ENCODE measurements at regions not wholly inside any gene's neighbourhood (a gene's known extent, or its start where the extent isn't known, plus 50 kb on each side); places are given as distances from the start of the nearest gene placed in this dataset.

DNA sequence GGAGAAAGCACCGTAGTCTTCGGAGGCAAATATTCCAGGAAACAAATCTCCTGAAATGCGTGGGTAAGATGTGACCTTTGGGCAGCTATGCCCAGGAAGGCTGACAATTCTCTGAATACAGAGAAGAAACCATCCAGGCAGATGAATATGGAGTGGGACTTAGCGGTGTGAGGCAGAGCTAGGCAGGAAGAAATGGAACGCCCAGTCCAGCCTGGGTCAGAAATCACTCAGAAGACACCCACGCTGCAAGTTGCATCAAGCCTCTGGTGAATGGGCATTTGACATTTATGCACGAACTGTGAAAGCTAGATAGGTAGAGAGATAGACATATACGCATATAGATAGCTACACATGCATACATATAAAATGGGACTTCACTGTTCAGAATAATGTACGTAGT lies 498.5 kb downstream of the QKI start:
- TF ChIP-seq, protein P1, sequence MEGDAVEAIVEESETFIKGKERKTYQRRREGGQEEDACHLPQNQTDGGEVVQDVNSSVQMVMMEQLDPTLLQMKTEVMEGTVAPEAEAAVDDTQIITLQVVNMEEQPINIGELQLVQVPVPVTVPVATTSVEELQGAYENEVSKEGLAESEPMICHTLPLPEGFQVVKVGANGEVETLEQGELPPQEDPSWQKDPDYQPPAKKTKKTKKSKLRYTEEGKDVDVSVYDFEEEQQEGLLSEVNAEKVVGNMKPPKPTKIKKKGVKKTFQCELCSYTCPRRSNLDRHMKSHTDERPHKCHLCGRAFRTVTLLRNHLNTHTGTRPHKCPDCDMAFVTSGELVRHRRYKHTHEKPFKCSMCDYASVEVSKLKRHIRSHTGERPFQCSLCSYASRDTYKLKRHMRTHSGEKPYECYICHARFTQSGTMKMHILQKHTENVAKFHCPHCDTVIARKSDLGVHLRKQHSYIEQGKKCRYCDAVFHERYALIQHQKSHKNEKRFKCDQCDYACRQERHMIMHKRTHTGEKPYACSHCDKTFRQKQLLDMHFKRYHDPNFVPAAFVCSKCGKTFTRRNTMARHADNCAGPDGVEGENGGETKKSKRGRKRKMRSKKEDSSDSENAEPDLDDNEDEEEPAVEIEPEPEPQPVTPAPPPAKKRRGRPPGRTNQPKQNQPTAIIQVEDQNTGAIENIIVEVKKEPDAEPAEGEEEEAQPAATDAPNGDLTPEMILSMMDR (IDR thresholded peaks at IDR 0.05): no peak
- DNase-seq (ENCODE audit: low spot score): no peak
- ATAC-seq (ENCODE audit: low FRiP score): no peak

GRCh38 chr6:163906006-163906710 lies 491.6 kb downstream of the QKI start:
- ATAC-seq (ENCODE audit: low FRiP score): no peak
- DNase-seq (ENCODE audit: low spot score): no peak
- TF ChIP-seq, protein P1 (IDR thresholded peaks at IDR 0.05): no peak

DNA sequence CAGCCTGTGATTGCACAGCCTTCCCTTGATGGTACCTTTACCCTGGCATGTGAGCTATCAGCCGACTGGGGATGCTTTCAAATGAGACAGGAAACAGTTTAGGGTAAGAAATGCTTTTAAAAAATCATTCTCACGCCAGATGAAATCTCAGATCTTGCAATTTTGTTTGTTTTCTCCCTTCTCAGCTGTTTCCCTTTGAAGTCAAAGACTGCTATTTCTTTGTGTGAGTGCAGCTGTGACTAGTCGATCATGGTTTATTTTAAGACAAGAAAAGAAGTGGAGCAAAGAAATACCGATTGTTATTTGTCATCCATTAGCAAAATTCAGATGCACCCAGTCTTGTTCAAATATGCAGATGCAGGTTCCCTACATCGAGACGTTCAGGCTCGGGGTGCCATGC lies 489.7 kb downstream of the QKI start:
- ATAC-seq (ENCODE audit: low FRiP score): no peak
- no peak for DNase-seq (ENCODE audit: low spot score)
- TF ChIP-seq, protein P1 (IDR thresholded peaks at IDR 0.05): no peak

DNA sequence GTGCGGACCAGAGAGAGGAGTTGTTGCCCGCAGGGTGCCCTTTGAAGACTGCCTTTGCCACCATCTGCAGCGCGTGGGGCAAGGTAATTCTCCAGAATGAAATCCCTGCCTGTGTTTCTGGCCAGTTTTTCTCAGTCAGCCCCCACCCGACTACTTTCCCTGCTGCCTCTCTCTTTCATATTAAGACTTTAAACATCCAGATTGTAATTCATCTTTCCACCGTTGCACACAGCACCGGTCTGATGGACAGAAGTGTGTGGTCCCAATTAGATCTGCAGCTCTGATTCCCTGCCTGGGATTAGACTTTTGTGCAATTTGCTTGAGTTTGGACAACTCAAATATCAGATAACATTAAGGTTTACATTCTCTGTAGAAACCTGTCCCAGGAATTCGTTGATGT lies 489.0 kb downstream of the QKI start:
- DNase-seq (ENCODE audit: low spot score) (no peak), ATAC-seq (ENCODE audit: low FRiP score) (no peak)
- TF ChIP-seq, protein P1 (IDR thresholded peaks at IDR 0.05): no peak

GRCh38 chr6:163902993-163903392 lies 488.5 kb downstream of the QKI start:
- DNase-seq (ENCODE audit: low spot score): no peak
- ATAC-seq (ENCODE audit: low FRiP score): no peak
- TF ChIP-seq, protein P1 (IDR thresholded peaks at IDR 0.05): no peak

DNA sequence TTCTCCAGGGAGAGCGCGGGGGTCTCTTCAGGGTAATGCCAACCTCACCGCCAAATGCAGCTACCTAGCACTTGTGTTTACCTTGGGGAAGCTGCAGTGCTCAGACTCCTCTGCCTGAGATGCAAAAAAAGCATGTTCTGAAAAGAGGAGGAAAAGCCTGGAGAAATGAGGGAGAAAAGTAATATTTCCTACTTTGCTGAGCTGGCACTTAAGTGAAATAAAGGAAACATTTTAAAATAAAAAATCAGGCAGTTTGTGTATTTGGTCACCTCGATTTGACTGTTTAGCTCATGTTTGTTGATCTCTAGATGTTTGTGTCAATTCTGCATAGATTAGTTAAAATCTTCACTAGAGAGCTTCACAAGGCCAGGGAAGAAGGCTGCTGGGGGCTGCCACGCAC lies 487.2 kb downstream of the QKI start:
- no peak for DNase-seq (ENCODE audit: low spot score)
- TF ChIP-seq, protein P1 (IDR thresholded peaks at IDR 0.05): no peak
- no peak for ATAC-seq (ENCODE audit: low FRiP score)

DNA sequence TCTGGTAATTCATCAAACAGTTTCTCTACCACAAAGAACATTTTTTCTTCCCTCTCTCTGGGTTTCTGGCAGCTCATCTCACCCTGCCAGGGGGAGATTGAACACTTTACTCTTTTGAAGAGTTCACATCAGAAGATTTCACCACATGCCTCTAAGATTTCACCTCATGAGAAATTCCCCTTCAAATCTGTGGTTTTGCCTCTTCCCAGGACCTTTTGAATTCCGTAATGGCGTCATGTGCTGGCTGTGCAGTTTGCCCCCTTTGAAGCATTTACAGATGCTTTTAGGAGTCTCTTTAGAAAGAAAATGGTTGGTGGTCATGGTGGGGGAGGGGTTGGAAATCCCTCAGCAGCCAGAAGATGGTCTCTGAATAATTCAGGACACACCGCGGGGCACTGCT lies 486.1 kb downstream of the QKI start:
- ATAC-seq (ENCODE audit: low FRiP score) (no peak), DNase-seq (ENCODE audit: low spot score) (no peak)
- TF ChIP-seq, protein P1 (IDR thresholded peaks at IDR 0.05): no peak
